ENCODE measurements at regions not wholly inside any gene's neighbourhood (a gene's known extent, or its start where the extent isn't known, plus 50 kb on each side); places are given as distances from the start of the nearest gene placed in this dataset.
A peak's percentile ranks its signal among the peaks of the same experiment; 100 is the strongest.

GRCh38 chr10:28925121-28925663 is 247.9 kb downstream of the BAMBI start:
- DNase-seq (ENCODE audit: low read depth): no peak

- no peak for DNase-seq (ENCODE audit: low read depth)
Measured at GRCh38 chr10:28926932-28927331, 249.6 kb downstream of the BAMBI start.

GRCh38 chr10:28928484-28928883 is 251.2 kb downstream of the BAMBI start:
- no peak for DNase-seq (ENCODE audit: low read depth)

- no peak for DNase-seq (ENCODE audit: low read depth)
Measured at GRCh38 chr10:28929942-28930341, 252.6 kb downstream of the BAMBI start.

GRCh38 chr10:28930514-28931495 is 253.5 kb downstream of the BAMBI start:
- DNase-seq (ENCODE audit: low read depth): no peak

- DNase-seq (ENCODE audit: low read depth): no peak
Measured at GRCh38 chr10:28935061-28935460, 257.7 kb downstream of the BAMBI start.

GRCh38 chr10:28937959-28938358 is 260.6 kb downstream of the BAMBI start:
- no peak for DNase-seq (ENCODE audit: low read depth)

GRCh38 chr10:28938745-28939144 is 261.4 kb downstream of the BAMBI start:
- DNase-seq (ENCODE audit: low read depth): peak; percentile 10

GRCh38 chr10:28939281-28940157 is 262.2 kb downstream of the BAMBI start:
- peak; percentile 64 for DNase-seq (ENCODE audit: low read depth)

GRCh38 chr10:28940158-28940888 is 263.0 kb downstream of the BAMBI start:
- no peak for DNase-seq (ENCODE audit: low read depth)

GRCh38 chr10:28942012-28942411 is 264.7 kb downstream of the BAMBI start:
- no peak for DNase-seq (ENCODE audit: low read depth)

- no peak for DNase-seq (ENCODE audit: low read depth)
Measured at GRCh38 chr10:28945959-28946358, 268.6 kb downstream of the BAMBI start.

- peak; percentile 25 for DNase-seq (ENCODE audit: low read depth)
Measured at GRCh38 chr10:28946479-28946878, 269.2 kb downstream of the BAMBI start.

- no peak for DNase-seq (ENCODE audit: low read depth)
Measured at GRCh38 chr10:28947171-28947570, 269.9 kb downstream of the BAMBI start.

- DNase-seq (ENCODE audit: low read depth): no peak
Measured at GRCh38 chr10:28948046-28948445, 270.7 kb downstream of the BAMBI start.

- no peak for DNase-seq (ENCODE audit: low read depth)
Measured at GRCh38 chr10:28949005-28950004, 272.0 kb downstream of the BAMBI start.

- no peak for DNase-seq (ENCODE audit: low read depth)
Measured at GRCh38 chr10:28951484-28951883, 274.2 kb downstream of the BAMBI start.

GRCh38 chr10:28952523-28952922 is 275.2 kb downstream of the BAMBI start:
- no peak for DNase-seq (ENCODE audit: low read depth)

- no peak for DNase-seq (ENCODE audit: low read depth)
Measured at GRCh38 chr10:28954211-28954610, 276.9 kb downstream of the BAMBI start.

- no peak for DNase-seq (ENCODE audit: low read depth)
Measured at GRCh38 chr10:28958468-28958867, 281.1 kb downstream of the BAMBI start.
